GM23338 (cell line): ENCODE measurements at regions not wholly inside any gene's neighbourhood (a gene's known extent, or its start where the extent isn't known, plus 50 kb on each side); places are given as distances from the start of the nearest gene placed in this dataset.

Experiments used
- ATAC-seq: fragments of 200-7000 bp; cut with Tn5 transposase; 3 replicates; pipeline ENCODE4 v1.9.1; 2020
- DNase-seq: peaks from one replicate; pipeline ENCODE4 v3.0.0-alpha.2; 2015; ENCODE audit warnings: low spot score
- H2AFZ ChIP-seq: fragments of 200-600 bp; sonication (generic); 2 replicates; pipeline ENCODE4 v1.8.0; 2016; ENCODE audit warnings: antibody characterized with exemption, mild to moderate bottlenecking, moderate library complexity
- H3F3A ChIP-seq: fragments of 200-600 bp; sonication (generic); replicated peaks from 2 replicates; pipeline ENCODE4 v1.8.0; 2017; ENCODE audit warnings: antibody characterized with exemption, mixed run types, low read depth
- H3K27ac ChIP-seq: fragments of 200-600 bp; sonication (generic); 2 replicates; pipeline ENCODE4 v1.6.1; 2016; ENCODE audit warnings: low read depth
- H3K27me3 ChIP-seq: fragments of 200-600 bp; sonication (generic); 2 replicates; pipeline ENCODE4 v1.8.0; 2016; ENCODE audit warnings: mild to moderate bottlenecking, mixed run types, moderate library complexity; ENCODE audit not compliant: insufficient read depth
- H3K36me3 ChIP-seq: fragments of 200-600 bp; sonication (generic); 2 replicates; pipeline ENCODE4 v1.8.0; 2016; ENCODE audit warnings: mild to moderate bottlenecking; ENCODE audit not compliant: insufficient read depth
- H3K4me1 ChIP-seq: fragments of 200-600 bp; sonication (generic); 2 replicates; pipeline ENCODE4 v1.8.0; 2016; ENCODE audit warnings: mild to moderate bottlenecking, moderate library complexity; ENCODE audit not compliant: insufficient read depth
- H3K4me2 ChIP-seq: fragments of 200-600 bp; sonication (generic); 2 replicates; pipeline ENCODE4 v1.7.1; 2017; ENCODE audit warnings: mixed run types
- H3K4me3 ChIP-seq: fragments of 200-600 bp; sonication (generic); 2 replicates; pipeline ENCODE4 v1.6.1; 2016; ENCODE audit warnings: mixed run types
- H3K79me2 ChIP-seq: fragments of 200-600 bp; sonication (generic); replicated peaks from 2 replicates; pipeline ENCODE4 v1.8.0; 2017; ENCODE audit warnings: mild to moderate bottlenecking; ENCODE audit not compliant: insufficient read depth
- H3K9me2 ChIP-seq: fragments of 200-600 bp; sonication (generic); 2 replicates; pipeline ENCODE4 v1.8.0; 2017; ENCODE audit not compliant: insufficient read depth
- H4K20me1 ChIP-seq: fragments of 200-600 bp; sonication (generic); replicated peaks from 2 replicates; pipeline ENCODE4 v1.8.0; 2017; ENCODE audit warnings: mild to moderate bottlenecking; ENCODE audit not compliant: insufficient read depth
- H3K27ac Mint-ChIP-seq: 2 replicates; pipeline ENCODE4 v1.8.0; 2020; ENCODE audit warnings: inconsistent platforms, mild to moderate bottlenecking, moderate library complexity, mixed read lengths
- H3K27me3 Mint-ChIP-seq: 3 replicates; pipeline ENCODE4 v1.8.0; 2022; ENCODE audit warnings: low read depth, mild to moderate bottlenecking, moderate library complexity, mixed read lengths, inconsistent platforms; ENCODE audit not compliant: insufficient read depth, poor library complexity
- H3K36me3 Mint-ChIP-seq: 3 replicates; pipeline ENCODE4 v1.8.0; 2021; ENCODE audit warnings: low read depth, mild to moderate bottlenecking, inconsistent platforms, moderate library complexity, mixed read lengths
- H3K4me1 Mint-ChIP-seq: 3 replicates; pipeline ENCODE4 v1.8.0; 2020; ENCODE audit warnings: mild to moderate bottlenecking, inconsistent platforms, mixed read lengths
- H3K4me3 Mint-ChIP-seq: 3 replicates; pipeline ENCODE4 v1.8.0; 2021; ENCODE audit warnings: moderate library complexity, mild to moderate bottlenecking, inconsistent platforms, mixed read lengths
- H3K9me3 Mint-ChIP-seq: 3 replicates; pipeline ENCODE4 v1.8.0; 2020; ENCODE audit warnings: moderate library complexity, mild to moderate bottlenecking, inconsistent platforms, mixed read lengths
- CREB1 ChIP-seq: fragments of 250-450 bp; sonication (Bioruptor Pico); IDR thresholded peaks from 2 replicates; pipeline ENCODE4 v1.5.0; 2020; ENCODE audit warnings: low read depth, mild to moderate bottlenecking, moderate library complexity
- EZH2 ChIP-seq: fragments of 200-600 bp; sonication (generic); IDR thresholded peaks from one replicate; pipeline ENCODE4 v1.8.0; 2017; ENCODE audit warnings: antibody characterized with exemption, mild to moderate bottlenecking, low read depth; ENCODE audit not compliant: unreplicated experiment
- EZH2phosphoT487 ChIP-seq: fragments of 200-600 bp; sonication (generic); IDR thresholded peaks from one replicate; pipeline ENCODE4 v1.8.1; 2018; ENCODE audit warnings: antibody characterized with exemption; ENCODE audit not compliant: unreplicated experiment
- JUNB ChIP-seq: IDR thresholded peaks from one replicate; pipeline ENCODE4 v1.6.1; 2016; ENCODE audit warnings: antibody characterized with exemption; ENCODE audit not compliant: unreplicated experiment
- REST ChIP-seq: IDR thresholded peaks from one replicate; pipeline ENCODE4 v1.6.1; 2018; ENCODE audit warnings: antibody characterized with exemption; ENCODE audit not compliant: unreplicated experiment
- ZNF114 ChIP-seq: fragments of 250-450 bp; sonication (Bioruptor Pico); IDR thresholded peaks from 2 replicates; pipeline ENCODE4 v1.5.0; 2020; ENCODE audit warnings: mild to moderate bottlenecking, moderate library complexity
- ZNF331 ChIP-seq: fragments of 250-450 bp; sonication (Bioruptor Pico); IDR thresholded peaks from 2 replicates; pipeline ENCODE4 v1.5.0; 2020; ENCODE audit warnings: low read depth, mild to moderate bottlenecking, moderate library complexity
- ZNF462 ChIP-seq: fragments of 250-450 bp; sonication (Bioruptor Pico); IDR thresholded peaks from 2 replicates; pipeline ENCODE4 v1.5.0; 2020; ENCODE audit warnings: mild to moderate bottlenecking, moderate library complexity
- TF ChIP-seq, protein P1 (sequence below), 2 experiments: fragments of 200-600 bp in 1 of 2; sonication (generic) in 1 of 2; conservative IDR thresholded peaks; 2 replicates each; pipeline versions ENCODE4 v1.5.1 to v1.6.1; 2016 to 2017; ENCODE audit warnings: antibody characterized with exemption in 2 of 2, low read depth in 2 of 2, mild to moderate bottlenecking in 2 of 2, moderate library complexity in 1 of 2
- TF ChIP-seq, protein P2 (sequence below): IDR thresholded peaks from 2 replicates; pipeline ENCODE4 v1.6.1; 2016; ENCODE audit warnings: antibody characterized with exemption

DNA sequence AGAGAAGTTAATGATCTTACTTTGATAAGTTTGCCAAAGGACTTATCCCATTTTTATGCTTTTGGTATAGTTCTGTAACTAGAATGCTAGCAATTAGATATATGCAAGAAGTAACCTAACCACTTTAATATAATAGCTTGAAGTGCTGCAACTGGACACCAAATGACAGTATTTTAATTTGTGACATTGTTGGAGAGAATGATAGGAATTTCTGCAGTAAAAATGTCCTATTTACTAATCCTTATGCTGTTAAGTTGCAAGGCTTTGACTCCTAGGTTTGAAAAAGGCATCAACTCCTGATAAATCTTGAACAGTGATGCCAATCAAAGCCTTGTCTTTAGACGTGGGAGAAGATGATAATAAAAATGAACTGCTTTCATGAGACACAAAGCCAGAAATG is 726.0 kb upstream of the GJE1 start (continued):
- no peak for TF ChIP-seq ZNF331 (CRISPR knock-in tag)
- no peak for TF ChIP-seq JUNB
- TF ChIP-seq ZNF114, result no peak
- TF ChIP-seq EZH2, result no peak
- TF ChIP-seq, protein P1, sequence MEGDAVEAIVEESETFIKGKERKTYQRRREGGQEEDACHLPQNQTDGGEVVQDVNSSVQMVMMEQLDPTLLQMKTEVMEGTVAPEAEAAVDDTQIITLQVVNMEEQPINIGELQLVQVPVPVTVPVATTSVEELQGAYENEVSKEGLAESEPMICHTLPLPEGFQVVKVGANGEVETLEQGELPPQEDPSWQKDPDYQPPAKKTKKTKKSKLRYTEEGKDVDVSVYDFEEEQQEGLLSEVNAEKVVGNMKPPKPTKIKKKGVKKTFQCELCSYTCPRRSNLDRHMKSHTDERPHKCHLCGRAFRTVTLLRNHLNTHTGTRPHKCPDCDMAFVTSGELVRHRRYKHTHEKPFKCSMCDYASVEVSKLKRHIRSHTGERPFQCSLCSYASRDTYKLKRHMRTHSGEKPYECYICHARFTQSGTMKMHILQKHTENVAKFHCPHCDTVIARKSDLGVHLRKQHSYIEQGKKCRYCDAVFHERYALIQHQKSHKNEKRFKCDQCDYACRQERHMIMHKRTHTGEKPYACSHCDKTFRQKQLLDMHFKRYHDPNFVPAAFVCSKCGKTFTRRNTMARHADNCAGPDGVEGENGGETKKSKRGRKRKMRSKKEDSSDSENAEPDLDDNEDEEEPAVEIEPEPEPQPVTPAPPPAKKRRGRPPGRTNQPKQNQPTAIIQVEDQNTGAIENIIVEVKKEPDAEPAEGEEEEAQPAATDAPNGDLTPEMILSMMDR (conservative IDR thresholded peaks at IDR 0.05; ENCODE audit: low read depth in 2 of 2), result no peak

- Histone ChIP-seq H3K4me3 (no peak overlapping the region), H3K4me2 (no peak overlapping the region), H4K20me1 (no peaks in the 10 kb centered on the region), H3K27ac (no peak overlapping the region), H3F3A (no peaks in the 10 kb centered on the region), H3K36me3 (peaks cover 13% of the 10 kb centered on the region; the same call in 1 of the 2 replicates), H3K4me1 (no peaks in the 10 kb centered on the region), H3K9me2 (0 out of 2 replicates have a peak, but pooled peaks cover 3% of the 10 kb centered on the region), H2AFZ (no peak overlapping the region), H3K27me3 (no peaks in the 10 kb centered on the region), H3K79me2 (no peaks in the 10 kb centered on the region)
- ATAC-seq, result no peak
- no peak overlapping the region for H3K27ac Mint-ChIP-seq
- no peak overlapping the region for H3K4me3 Mint-ChIP-seq
- H3K4me1 Mint-ChIP-seq, result no peaks in the 10 kb centered on the region; the same call in 2 of the 3 replicates
- DNase-seq, result no peak
- peaks cover 24% of the 10 kb centered on the region for H3K36me3 Mint-ChIP-seq
- H3K27me3 Mint-ChIP-seq, result no peaks in the 10 kb centered on the region
- H3K9me3 Mint-ChIP-seq, result peaks cover 25% of the 10 kb centered on the region
- no peak for TF ChIP-seq CREB1
- TF ChIP-seq, protein P2, sequence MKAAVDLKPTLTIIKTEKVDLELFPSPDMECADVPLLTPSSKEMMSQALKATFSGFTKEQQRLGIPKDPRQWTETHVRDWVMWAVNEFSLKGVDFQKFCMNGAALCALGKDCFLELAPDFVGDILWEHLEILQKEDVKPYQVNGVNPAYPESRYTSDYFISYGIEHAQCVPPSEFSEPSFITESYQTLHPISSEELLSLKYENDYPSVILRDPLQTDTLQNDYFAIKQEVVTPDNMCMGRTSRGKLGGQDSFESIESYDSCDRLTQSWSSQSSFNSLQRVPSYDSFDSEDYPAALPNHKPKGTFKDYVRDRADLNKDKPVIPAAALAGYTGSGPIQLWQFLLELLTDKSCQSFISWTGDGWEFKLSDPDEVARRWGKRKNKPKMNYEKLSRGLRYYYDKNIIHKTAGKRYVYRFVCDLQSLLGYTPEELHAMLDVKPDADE, result no peak
- no peak for TF ChIP-seq ZNF114
- TF ChIP-seq, protein P1 (conservative IDR thresholded peaks at IDR 0.05; ENCODE audit: low read depth in 2 of 2), result no peak
- no peak for TF ChIP-seq EZH2phosphoT487
- no peak for TF ChIP-seq REST
- TF ChIP-seq ZNF462 (CRISPR knock-in tag), result no peak
Measured at GRCh38 chr6:141403827-141404226, 728.9 kb upstream of the GJE1 start.
